Ammon's horn (tissue), 1 donor: ENCODE measurements at regions not wholly inside any gene's neighbourhood (a gene's known extent, or its start where the extent isn't known, plus 50 kb on each side); places are given as distances from the start of the nearest gene placed in this dataset.
"Not testable (repeated sequence)": the region's sequence is repeated elsewhere in the genome, so short reads cannot be mapped to it uniquely, and the experiment has no call there.

Experiments
- DNase-seq: peaks from one replicate; pipeline ENCODE4 v3.0.0-alpha.2; 2016; ENCODE audit warnings: low spot score

DNA sequence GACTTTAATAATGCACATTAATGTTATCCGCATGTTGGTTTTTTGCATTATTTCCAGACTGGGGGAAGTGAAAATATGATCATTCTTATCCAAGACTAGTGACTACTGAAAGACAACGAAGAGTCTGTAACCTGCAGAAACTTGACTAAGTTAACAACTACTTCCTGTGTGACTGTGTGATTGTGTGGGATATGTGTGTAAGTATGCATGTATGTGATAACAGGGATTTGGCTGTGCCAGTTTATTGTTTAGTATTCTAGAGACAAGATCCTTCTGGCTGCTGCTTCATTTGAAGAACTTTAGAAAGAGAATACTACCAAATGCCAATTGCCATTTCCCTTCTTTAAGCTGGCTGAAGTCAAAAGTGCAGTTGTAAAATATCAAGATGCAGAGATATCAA, 375.7 kb upstream of the PRR16 start:
- no peak for DNase-seq

DNA sequence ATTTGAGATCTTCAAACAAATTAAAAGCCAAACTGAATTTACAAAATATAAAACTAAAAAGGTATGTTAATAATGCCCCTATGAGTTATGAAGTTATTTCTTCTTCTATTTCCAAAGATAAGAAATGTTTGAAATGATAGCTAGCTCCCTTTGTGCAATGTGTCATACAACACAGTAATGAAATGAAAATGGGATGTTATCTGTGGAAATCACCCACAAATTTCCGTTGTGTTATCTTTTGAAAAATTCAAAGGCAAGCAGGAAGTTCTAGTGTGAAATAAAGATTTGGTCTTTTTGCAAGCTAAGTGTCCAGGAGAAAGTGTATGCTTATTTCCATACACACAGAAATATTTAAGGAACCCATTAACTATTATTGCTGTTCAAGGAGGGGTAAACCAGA, 375.3 kb upstream of the PRR16 start:
- no peak for DNase-seq

DNA sequence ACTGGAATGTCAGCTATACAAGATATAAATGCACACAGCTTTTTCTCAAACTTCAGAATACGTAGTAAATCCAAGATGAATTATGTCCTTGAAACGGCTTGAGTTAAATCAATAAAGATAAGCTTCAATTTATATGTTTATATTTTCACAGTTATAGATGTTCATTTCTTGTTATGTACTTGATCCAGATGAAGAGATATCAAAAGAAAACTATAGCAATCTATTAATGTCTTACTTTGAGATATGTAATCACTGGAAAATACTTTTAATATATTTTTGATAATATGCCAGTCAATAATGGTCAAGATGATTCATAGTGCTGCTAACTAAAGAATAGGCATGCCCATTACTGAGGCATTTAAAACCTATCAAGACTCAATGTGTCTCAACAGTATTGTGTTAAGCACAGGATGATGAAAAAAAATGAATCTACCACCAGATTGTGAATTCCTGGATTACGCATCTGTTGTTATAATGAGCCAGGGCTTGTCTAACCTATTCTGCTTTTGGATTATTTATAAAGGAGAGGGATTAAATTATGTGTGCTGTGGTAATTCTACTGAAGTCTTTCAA, 372.6 kb upstream of the PRR16 start:
- no peak for DNase-seq

DNA sequence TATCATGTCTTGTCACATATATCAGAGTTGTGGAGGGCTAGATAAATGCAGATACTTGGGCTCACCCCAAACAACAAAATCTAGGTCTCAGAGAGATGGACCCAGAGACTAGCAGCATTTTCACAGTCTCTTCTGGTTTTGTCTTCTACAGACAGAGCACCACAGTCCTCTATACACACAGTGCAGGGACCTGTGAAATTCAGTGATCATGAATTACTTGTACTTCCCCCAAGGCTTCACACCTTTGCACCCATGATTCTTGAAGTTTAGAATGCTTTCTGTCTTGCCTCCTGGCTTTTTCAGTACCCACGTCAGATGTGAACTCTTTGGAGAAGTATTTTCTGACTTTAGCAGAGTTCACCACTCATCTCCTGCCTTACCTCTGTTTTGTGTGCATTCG, 371.5 kb upstream of the PRR16 start:
- DNase-seq: no peak

DNA sequence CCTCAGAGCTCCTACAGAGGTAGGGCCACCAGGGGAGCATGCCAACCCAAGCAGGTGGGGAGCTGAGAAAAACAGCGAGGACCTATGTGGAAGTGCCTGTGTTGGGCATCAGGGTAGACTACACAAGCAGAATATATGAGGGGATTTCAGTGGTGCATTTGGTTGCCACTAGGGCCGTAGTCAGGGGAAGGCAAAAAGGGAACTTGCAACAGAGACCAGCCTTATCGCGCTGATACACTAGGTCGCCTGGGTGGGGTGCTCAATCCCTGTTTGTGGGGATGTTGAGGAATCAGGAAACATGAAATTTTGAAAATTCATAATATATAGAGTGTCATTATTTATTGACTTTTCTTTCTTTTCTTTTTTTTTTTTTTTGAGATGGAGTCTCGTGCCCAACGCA, 370.9 kb upstream of the PRR16 start:
- DNase-seq: no peak

DNA sequence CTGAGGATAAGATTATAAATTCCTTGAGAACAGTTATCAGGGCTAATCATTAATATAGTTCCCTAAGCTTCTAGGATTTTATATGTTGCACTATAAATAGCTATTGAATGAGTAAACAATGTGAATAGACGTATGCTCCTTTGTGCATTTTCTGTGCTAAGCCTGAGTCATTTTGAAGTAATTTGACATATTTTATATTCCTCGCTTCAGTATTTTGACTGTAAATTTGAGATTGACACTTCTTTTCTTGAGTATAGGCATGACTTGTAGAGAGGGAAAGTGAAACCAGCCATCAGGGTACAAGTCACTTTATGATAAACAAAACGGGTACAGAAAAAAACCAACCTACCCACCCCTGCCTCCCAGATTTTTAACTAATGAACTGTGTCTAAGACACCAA, 367.7 kb upstream of the PRR16 start:
- no peak for DNase-seq

DNA sequence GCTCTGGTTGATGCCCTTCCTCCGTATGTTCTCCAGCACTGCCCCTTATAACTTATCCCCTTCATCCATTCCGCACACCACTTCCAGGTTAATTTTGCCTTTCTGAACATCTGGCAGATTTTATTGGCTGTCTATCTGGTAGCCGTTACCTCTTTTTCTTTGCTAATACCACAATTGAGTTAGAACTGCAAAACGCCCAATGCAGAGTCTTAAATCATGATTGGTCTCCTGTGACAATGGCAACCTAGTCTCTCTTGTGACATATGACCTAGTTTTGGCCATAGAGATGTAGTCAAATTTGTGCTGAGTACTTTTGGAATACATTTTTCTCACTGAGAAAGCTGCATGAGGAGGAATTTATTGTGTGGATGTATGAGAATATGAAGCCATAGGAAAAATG, 365.7 kb upstream of the PRR16 start:
- DNase-seq: no peak

DNA sequence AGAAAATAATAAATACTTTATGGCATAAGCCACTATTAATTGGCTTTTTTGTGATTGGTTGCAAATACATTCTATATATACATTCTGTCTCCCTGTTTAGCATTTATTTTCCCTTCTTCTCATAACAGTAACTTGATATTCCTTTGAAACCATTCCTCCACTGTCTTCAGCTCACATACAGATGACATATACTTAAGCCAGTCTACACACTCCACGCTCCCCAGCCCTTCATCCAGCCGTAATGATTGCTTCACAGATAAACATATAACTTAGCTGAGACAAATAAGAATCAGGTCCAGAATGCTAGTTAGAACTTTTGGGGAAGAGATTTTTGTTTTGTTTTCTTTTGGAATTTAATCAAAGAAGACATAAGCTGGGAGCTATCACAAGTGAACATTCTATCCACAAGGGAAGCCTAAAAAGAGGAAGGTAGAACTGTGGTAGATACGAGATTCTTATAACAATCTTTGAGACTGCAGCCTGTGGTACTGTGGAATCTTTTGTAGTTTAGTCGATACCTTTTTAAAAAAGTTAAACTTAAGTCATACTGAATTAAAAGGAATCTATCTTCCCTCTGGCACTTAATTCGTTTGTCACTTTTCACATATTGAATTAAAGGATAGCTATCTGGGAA, 365.1 kb upstream of the PRR16 start:
- DNase-seq: no peak

DNA sequence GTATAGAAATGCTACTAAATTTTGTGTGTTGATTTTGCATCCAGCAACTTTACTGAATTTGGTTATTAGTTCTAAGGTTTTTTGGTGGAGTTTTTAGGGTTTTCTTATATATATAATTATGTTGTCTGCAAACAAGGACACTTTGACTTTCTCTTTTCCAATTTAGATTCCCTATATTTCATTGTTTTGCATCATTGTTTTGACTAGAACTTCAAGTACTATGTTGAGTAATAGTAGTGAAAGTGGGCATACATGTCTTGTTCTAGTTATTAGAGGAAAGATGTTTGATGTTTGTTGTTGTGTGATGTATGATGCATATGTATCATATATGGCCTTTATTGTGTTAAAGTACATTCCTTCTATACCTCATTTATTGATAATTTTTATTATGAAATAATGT, 362.3 kb upstream of the PRR16 start:
- no peak for DNase-seq

DNA sequence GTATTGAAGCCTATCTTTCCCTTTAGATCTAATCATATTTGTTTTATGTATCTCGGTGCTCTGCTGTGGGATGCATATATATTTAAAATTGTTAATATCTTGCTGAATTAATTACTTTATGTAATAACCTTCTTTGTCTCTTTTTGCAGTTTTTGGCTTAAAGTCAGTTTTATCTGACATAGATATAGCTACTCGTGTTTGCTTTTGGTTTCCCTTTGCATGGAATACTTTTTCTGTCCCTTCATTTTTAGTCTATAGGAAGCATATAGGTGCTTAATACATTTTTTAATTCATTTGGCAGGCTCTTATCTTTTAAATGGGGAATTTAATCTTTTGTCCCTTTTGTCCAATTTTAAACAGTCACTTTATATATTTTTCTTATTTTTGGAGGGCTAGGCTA, 360.6 kb upstream of the PRR16 start:
- no peak for DNase-seq

DNA sequence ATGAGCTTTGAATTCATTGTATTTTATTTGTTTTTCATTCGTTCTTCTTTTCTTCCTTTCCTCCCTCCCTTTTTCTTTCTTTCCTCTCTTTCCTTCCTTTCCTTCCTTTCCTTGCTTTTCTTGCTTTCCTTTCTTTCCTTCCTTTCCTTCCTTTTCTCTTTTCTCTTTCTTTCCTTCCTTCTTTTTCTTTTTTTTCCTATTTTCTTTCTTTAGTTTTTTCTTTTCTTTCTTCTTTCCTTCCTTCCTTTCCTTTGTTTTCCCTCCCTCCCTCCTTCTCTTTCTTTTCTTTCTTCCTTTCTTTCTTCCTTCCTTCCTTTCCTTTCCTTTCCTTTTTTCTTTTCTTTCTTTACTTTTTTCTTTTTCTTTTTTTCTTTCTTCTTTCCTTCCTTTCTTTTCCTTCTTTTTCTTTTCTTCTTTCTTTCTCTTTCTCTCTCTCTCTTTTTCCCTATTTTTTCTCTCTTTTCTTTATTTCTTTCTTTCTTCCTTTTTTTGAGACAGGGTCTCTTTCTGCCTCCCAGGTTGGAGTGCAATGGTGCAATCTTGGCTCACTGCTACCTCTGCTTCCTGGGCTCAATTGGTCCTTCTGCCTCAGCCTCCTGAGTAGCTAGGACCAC, 357.1 kb upstream of the PRR16 start:
- no peak for DNase-seq

DNA sequence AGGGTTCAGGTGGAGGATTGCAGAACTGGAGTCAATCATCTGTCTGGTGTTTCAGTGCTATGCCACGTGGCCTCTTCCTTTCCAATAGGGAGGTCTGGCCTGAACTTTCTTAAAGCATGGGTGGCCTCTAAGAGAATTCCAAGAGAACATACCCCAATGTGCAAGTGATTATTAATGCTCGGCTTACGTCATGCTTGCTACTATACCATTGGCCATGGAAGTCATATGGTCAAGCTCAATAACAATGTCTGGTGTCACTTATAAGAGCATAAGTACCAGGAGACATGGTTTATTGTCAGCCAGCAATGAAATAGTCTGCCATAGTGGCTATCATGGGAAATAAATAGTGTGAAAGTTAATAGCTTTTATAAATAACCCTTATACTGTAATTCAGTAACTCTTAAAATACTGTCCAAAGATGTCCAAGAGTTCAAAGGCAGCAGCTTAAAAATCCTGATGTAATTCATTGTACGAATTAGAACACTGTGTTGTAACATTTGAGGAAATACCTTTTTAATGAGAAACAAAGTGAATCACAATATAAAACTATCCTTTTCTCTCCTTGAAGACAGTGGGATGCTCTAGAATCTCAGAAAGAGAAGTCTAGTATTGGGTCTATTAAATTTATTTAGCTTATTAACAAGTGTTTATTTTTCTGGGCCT, 355.4 kb upstream of the PRR16 start:
- DNase-seq: no peak

DNA sequence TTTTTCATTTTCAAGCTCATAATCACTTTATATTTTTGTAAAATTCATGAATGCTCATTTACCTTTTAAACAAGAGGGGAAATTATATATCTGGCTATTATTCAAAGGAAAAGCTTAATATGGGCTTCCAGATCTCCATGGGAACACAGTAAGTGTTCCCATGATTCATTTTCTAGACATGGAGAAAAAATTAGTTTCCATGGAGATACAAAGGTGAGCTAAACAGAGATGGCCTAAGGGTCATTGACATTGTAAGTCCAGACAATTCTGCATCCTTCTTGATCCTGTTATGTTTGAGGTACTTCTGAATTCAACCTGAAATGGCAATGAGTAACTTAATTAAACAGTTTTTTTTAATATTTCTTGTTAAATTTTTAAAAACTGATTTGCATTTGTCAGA, 341.4 kb upstream of the PRR16 start:
- DNase-seq: no peak

DNA sequence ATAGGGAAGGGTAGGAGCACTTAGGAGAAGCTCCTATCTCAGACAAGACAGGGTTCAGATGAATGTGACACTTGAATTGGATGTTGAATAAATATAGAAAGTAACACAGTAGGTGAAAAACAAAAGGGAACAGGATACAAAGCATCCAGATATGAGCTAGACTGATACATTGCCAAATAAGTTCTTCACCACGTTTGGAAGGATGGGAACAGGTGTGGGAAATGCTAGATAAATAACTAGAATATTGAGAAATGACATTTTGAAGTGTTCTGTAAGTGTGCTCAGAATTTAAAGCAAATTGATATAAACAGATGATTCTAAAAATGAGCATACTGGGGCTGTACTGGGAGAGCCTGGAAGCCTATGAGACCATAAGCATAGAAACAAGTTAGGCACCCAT, 340.1 kb upstream of the PRR16 start:
- DNase-seq: no peak

DNA sequence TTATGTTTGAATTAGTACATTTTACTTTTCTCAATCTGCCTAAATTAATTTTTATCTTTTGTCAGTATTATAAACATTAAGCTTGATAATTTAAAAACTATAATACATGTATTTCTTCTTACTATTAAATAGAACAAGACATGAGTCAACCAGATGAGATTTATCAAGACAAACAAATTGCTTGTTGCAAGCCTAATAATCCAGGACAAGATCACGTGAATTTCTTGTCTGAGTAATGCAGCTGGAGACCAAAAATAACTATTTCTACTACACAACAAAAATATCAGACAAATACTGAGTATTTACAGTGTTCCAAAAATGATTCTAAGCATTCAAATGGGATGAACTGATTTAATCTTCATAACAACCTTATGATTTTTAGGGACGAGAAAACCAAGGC, 339.1 kb upstream of the PRR16 start:
- no peak for DNase-seq

DNA sequence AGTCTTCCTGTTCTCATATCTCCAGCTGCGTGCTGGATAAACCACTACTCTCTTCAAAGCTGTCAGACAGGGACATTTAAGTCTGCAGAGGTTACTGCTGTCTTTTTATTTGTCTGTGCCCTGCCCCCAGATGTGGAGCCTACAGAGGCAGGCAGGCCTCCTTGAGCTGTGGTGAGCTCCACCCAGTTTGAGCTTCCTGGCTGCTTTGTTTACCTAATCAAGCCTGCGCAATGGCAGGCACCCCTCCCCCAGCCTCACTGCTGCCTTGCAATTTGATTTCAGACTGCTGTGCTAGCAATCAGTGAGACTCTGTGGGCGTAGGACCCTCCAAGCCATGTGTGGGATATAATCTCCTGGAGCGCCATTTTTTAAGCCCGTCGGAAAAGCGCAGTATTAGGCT, 331.8 kb upstream of the PRR16 start:
- not testable (repeated sequence) for DNase-seq

DNA sequence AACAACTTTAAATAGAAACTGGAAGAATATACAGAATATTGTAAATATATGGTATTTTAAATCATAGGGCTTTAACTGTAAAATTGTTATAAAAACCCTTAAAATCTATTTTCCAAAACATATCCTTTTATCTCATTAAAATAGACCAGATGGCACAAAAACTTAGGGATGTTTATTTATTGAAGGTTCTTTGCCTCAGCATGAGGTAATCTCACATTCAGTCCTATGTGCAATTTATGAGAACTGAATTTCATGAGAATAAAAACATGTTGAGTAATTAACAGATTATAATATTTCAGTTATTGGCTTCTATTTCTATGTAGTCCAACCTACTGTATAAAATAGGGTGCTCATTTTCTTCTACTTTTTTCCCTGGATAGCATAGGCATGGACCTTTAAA, 329.2 kb upstream of the PRR16 start:
- DNase-seq: no peak

DNA sequence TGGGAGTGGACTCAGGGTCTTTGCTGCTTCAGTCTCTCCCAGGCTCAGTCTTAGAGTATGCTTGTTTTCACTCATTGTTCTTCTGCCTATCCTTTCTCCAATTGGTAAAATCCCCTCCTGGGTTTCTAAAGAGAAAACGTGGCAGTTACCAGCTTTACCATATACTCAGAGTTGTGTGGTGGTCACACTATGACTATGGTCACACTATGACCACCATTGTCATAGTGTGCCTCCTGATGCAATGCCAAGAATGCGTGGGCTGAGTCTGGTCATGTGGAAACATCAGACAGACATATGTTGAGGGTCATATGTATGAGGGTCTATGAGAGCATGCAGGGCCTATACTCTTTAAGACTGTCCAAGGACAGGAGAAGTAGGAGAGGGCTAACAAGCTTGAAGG, 326.5 kb upstream of the PRR16 start:
- DNase-seq: no peak

DNA sequence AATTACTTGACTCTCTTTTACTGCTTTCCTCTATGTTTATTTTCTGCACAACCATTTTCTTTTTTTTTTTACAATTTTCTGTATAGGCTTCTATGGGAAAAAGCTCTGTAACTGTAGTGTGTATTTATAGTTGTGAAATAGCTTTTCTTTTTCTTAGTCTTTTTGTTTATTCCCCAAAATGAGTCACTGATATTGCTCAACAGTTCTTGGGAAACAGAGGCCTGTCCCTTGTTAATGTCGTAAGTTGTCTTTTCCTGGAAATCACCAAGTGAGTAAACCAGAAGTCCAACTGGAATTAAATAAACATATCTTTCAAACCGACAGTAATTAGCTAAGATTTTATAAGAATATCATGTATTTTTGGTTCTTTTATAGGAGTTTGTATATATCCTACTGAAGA, 325.1 kb upstream of the PRR16 start:
- no peak for DNase-seq

DNA sequence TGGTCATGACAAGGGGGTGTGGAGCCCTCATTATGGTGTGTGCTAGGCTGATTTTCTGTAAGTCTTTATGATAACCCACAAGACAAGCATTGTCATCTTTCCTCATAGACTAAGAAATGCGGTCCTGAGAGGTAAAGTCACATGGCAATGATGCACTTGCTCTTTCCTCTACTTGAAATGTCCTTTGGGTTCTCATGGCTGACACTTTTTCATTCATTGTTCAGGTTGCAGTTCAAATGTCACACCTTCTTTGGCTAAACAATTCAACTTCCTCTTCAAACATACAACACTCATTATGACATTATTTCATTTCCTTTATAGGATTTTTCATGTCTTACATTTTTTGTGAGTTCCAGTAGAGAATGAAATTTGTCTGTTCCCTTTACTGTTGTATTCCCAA, 323.6 kb upstream of the PRR16 start:
- DNase-seq: no peak

DNA sequence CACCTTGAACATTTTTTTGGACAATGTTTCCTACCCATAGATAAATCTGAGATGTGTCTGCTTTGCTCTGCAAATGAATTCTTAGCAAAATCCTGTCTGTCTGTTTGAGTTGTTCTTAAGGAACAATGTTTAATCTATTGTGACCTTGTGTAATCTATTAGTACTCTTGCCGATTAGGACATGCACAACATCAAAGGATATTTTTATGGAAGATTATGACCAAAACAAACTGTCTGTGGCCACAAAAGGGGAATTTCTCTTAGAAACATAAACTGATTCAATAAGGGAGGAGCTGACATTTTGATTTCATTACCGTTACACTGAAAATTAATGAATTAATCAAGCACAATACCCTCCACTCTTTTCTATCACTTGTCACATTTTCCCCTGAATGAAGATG, 323.0 kb upstream of the PRR16 start:
- no peak for DNase-seq

DNA sequence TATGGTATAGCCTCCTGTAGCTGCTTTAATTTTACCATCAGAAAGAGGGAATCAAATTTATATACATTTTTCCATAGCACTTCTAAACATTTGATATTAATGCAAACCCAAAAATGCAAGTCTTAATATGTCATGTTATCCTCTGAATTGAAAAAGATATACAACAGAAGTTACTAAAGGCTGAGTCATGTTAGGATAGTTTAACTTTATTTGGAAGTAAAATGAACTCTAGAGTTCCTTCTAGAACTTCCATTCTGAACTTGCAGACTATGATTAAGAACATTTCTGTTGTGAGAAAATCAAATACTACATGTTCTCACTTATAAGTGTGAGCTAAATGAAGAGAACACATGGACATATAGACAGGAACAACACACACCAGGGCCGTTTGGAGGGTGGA, 317.3 kb upstream of the PRR16 start:
- DNase-seq: no peak

DNA sequence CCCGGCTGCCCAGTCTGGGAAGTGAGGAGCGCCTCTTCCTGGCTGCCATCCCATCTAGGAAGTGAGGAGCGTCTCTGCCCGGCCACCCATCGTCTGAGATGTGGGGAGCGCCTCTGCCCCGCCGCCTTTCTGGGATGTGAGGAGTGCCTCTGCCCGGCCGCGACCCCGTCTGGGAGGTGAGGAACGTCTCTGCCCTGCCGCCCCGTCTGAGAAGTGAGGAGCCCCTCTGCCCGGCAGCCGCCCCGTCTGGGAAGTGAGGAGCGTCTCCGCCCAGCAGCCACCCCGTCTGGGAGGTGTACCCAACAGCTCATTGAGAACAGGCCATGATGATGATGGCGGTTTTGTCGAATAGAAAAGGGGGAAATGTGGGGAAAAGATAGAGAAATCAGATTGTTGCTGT, 316.2 kb upstream of the PRR16 start:
- DNase-seq: not testable (repeated sequence)

DNA sequence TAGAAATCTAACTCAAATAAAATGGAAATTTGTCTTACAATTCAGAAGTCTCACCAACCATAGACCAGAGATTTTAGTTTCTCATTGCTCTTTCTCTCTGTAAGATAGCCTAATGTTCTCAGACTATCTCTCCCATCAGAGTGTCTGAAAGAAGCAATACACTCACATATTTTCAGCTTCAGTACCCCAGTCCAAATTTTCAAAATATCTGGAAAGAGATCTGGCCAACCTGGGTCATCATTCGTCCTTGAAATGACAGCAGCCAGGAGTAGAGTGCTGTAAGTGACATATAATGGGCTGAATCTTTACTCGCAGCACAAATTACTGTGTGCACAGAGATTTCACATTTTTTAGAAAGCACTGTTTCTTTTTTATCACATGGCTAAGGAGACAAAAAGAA, 313.3 kb upstream of the PRR16 start:
- no peak for DNase-seq
